Right atrium auricular region (tissue), 2 donors: ENCODE measurements at regions not wholly inside any gene's neighbourhood (a gene's known extent, or its start where the extent isn't known, plus 50 kb on each side); places are given as distances from the start of the nearest gene placed in this dataset.

Experiments used
- DNase-seq: peaks from one replicate; pipeline ENCODE4 v3.0.0-alpha.2; 2019; ENCODE audit warnings: low spot score
- H3K27ac ChIP-seq, 2 donors: fragments of 200-600 bp; sonication (generic); 1 replicate in 1 of 2; 2 replicates in 1 of 2; pipeline ENCODE4 v1.5.1; 2016 to 2019
- H3K27me3 ChIP-seq, 2 donors: fragments of 200-600 bp; sonication (generic); one replicate each; pipeline versions ENCODE4 v1.5.1 to v1.6.0; 2017 to 2019
- H3K36me3 ChIP-seq: fragments of 200-600 bp; sonication (generic); one replicate; pipeline ENCODE4 v1.5.1; 2016
- H3K4me1 ChIP-seq, 2 donors: fragments of 200-600 bp; sonication (generic); one replicate each; pipeline versions ENCODE4 v1.5.1 to v1.6.0; 2017 to 2019
- H3K4me3 ChIP-seq, 2 donors: fragments of 200-600 bp; sonication (generic); 1 replicate in 1 of 2; 2 replicates in 1 of 2; pipeline ENCODE4 v1.5.1; 2017 to 2019; ENCODE audit warnings: mild to moderate bottlenecking in 1 of 2, moderate library complexity in 1 of 2
- H3K9me3 ChIP-seq, 2 donors: fragments of 200-600 bp; sonication (generic); one replicate each; pipeline ENCODE4 v1.5.1; 2019
- CTCF ChIP-seq, 2 donors: fragments of 200-600 bp; sonication (generic); IDR thresholded peaks; one replicate each; pipeline ENCODE4 v1.5.1; 2019; ENCODE audit warnings: antibody characterized with exemption in 2 of 2

GRCh38 chr5:68659881-68660280 lies 433.9 kb upstream of the SLC30A5 start:
- no peak for TF ChIP-seq CTCF (IDR thresholded peaks at IDR 0.05)
- no peak overlapping the region for H3K27ac ChIP-seq
- H3K36me3 ChIP-seq = no peaks in the 10 kb centered on the region
- no peaks in the 10 kb centered on the region for H3K27me3 ChIP-seq
- DNase-seq = no peak
- no peak overlapping the region for H3K4me3 ChIP-seq
- H3K4me1 ChIP-seq = no peaks in the 10 kb centered on the region
- H3K9me3 ChIP-seq = no peaks in the 10 kb centered on the region

GRCh38 chr5:68661237-68661636 lies 432.6 kb upstream of the SLC30A5 start:
- H3K36me3 ChIP-seq = no peaks in the 10 kb centered on the region
- no peaks in the 10 kb centered on the region for H3K27me3 ChIP-seq
- no peak for DNase-seq
- no peak overlapping the region for H3K4me3 ChIP-seq
- peak in 1 of 2 donors; percentile 41 for TF ChIP-seq CTCF (IDR thresholded peaks at IDR 0.05)
- H3K27ac ChIP-seq = no peak overlapping the region
- no peaks in the 10 kb centered on the region for H3K4me1 ChIP-seq
- H3K9me3 ChIP-seq = no peaks in the 10 kb centered on the region

- Histone ChIP-seq H3K4me1 (no peaks in the 10 kb centered on the region), H3K36me3 (no peaks in the 10 kb centered on the region), H3K4me3 (no peak overlapping the region), H3K27ac (no peak overlapping the region), H3K9me3 (no peaks in the 10 kb centered on the region), H3K27me3 (no peaks in the 10 kb centered on the region)
- DNase-seq = no peak
- no peak for TF ChIP-seq CTCF (IDR thresholded peaks at IDR 0.05)
Measured at GRCh38 chr5:68662804-68663307, 431.0 kb upstream of the SLC30A5 start.

- Histone ChIP-seq H3K27me3 (no peaks in the 10 kb centered on the region), H3K36me3 (no peaks in the 10 kb centered on the region), H3K4me3 (no peak overlapping the region), H3K9me3 (no peaks in the 10 kb centered on the region), H3K27ac (no peak overlapping the region), H3K4me1 (no peaks in the 10 kb centered on the region)
- TF ChIP-seq CTCF (IDR thresholded peaks at IDR 0.05) = no peak
- no peak for DNase-seq
Measured at GRCh38 chr5:68669864-68670575, 423.8 kb upstream of the SLC30A5 start.

- Histone ChIP-seq H3K4me1 (no peaks in the 10 kb centered on the region), H3K27me3 (no peaks in the 10 kb centered on the region), H3K9me3 (no peaks in the 10 kb centered on the region), H3K4me3 (no peak overlapping the region), H3K27ac (no peak overlapping the region), H3K36me3 (no peaks in the 10 kb centered on the region)
- no peak for TF ChIP-seq CTCF (IDR thresholded peaks at IDR 0.05)
- no peak for DNase-seq
Measured at GRCh38 chr5:68673106-68673822, 420.6 kb upstream of the SLC30A5 start.
